GM18909 (cell line): ENCODE measurements at regions not wholly inside any gene's neighbourhood (a gene's known extent, or its start where the extent isn't known, plus 50 kb on each side); places are given as distances from the start of the nearest gene placed in this dataset.
"Not testable (repeated sequence)": the region's sequence is repeated elsewhere in the genome, so short reads cannot be mapped to it uniquely, and the experiment has no call there.

Source experiments
- ATAC-seq: cut with Tn5 transposase; IDR thresholded peaks from one replicate; pipeline ENCODE4 v1.9.1; 2021; ENCODE audit warnings: mild to moderate bottlenecking; ENCODE audit not compliant: unreplicated experiment, poor library complexity

GRCh38 chr3:23701716-23702597, 103.8 kb upstream of the UBE2E1 start:
- ATAC-seq: no peak

GRCh38 chr3:23704298-23704697, 101.5 kb upstream of the UBE2E1 start:
- ATAC-seq: no peak

DNA sequence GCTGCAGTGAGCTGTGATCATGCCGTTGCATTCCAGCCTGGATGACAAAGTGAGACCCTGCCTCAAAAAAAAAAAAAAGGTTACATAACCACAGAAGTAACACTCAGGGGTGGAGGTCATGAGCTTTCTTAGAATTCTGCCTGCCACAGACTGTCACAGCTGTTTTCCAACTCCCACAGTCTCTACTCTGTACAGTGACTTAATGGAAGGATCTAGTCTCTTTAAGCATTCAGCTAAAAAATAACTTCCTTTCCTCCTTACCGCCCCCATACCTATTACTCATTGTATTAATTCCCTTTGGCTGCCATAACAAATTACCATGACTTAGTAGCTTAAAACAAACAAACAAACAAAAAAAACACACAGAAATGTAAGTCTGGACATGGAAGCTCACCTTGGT, 99.6 kb upstream of the UBE2E1 start:
- ATAC-seq: no peak

DNA sequence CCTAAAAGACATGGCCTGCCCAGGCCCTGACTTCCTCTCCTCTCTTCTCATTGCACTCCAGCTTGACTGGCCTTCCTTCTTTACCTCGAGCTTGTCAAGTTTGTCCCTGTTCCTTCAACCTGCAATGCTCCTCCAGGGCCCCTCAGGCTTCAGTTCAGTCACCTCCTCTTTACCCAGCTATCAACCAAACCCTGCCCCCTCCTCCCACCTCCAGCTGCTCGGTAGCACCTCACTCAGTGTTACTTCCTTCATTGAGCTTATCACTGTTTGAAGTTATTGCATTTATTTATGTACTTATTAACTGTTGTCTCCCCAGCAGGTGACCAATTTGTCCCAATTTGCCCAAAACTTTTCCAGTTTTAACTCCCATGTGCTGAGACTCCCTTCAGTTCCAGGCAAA, 95.8 kb upstream of the UBE2E1 start:
- ATAC-seq: no peak

DNA sequence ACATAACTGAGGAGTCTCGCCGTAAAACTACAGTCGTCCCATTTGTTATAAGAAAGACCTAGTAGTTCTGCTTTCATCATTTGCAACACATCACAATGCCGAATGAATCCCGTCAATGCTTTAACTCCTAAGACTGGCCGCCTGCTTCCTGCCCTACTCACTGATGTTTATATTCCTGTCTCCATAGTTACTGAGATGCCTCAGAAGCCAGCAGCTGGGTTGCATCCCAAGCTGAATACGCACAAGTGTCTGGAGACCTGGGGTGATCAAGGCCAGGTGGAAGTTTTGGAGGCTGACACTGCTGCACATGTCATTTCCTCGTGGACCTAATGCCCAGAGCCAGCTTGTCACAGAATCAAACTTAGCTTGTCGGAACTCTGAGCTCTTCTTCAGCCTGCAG, 95.2 kb upstream of the UBE2E1 start:
- no peak for ATAC-seq

GRCh38 chr3:23711916-23712494, 93.8 kb upstream of the UBE2E1 start:
- peak; percentile 96 for ATAC-seq

- no peak for ATAC-seq
Observed at GRCh38 chr3:23712656-23713559, 92.8 kb upstream of the UBE2E1 start.

GRCh38 chr3:23713641-23714040, 92.1 kb upstream of the UBE2E1 start:
- ATAC-seq: no peak

GRCh38 chr3:23720059-23720458, 85.7 kb upstream of the UBE2E1 start:
- ATAC-seq: no peak

DNA sequence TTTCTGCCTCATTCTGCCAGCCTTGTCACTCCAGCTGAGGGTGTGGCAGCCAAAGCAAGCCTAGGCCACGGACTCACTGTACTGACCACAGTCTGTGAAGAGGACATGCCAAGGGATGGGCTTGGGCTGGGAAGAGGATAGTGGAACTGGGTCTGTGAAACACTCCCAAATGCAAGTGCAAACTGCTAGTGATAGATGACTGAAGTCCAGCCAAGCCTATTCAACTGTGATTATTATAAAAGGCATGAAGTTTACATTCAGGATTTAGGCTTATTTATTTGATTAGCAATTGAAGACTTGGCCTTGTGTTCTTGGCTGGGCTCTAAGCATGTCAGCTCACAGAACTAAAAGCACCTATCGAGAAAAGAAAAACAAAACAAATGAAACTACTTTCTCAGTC, 84.9 kb upstream of the UBE2E1 start:
- no peak for ATAC-seq

GRCh38 chr3:23723141-23723540, 82.6 kb upstream of the UBE2E1 start:
- no peak for ATAC-seq

- peak; percentile 55 for ATAC-seq
Observed at GRCh38 chr3:23723930-23724329, 81.8 kb upstream of the UBE2E1 start.

GRCh38 chr3:23726811-23727548, 78.8 kb upstream of the UBE2E1 start:
- peak; percentile 75 for ATAC-seq

DNA sequence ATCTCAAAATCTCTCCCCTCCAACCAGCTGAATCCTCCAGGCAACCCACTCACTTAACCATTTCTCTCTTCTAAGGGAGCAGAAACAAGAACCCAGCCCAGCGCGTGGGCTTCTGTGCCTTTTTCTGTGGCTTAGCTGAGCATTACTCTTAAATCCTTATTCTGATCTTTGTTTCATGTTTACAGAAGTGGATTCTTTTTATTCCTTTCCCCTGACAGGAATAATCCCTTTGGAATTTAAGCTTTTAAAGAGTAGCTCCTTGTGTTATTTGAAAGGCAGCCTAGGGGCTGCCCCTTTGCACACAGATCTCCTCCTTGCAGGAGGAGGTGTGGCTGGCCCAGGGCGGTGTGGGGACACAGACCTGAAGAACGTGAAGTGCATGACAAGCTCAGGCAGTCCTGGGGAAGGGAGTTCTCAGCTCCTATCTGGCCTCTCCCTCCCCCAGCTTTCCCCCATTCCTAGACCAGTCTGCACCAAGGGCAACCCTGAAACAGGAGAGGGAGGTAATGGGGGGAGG, 77.1 kb upstream of the UBE2E1 start:
- no peak for ATAC-seq

GRCh38 chr3:23729362-23729761, 76.4 kb upstream of the UBE2E1 start:
- ATAC-seq: not testable (repeated sequence)

DNA sequence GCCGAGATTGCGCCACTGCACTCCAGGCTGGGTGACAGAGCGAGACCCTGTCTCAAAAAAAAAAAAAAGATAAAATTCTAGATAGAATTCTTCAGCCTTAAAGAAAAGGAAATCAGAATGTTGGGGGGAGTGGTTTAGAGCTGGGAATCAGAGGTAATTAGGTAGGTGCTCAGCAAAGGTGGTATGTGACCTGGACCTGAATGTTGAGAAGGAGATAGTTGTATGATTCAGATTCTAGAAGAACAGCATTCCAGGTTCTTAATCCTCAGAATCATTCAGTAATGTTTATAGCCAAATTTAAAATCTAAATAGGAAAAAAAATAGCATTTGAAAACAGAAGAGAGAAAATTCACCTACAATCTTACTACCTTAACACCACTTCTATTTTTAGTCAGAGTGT, 71.3 kb upstream of the UBE2E1 start:
- ATAC-seq: no peak

DNA sequence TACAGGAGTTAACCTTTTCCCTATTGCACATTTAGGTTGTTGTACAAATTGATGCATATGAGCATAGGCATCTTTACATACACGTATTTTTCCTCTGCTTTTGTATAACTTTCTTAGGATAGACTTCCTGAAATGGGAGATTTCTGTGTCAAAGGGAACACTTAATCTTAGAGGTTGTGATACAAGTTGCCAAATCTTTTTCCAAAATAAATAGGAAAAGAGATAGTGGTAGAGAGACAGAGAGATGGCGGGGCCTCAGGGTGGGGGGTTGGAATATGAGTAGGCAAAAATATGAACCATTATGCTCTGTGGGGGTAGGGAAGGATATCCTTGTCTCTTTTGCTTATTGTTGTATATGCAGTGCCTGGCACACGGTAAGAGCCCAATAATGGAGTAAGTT, 70.7 kb upstream of the UBE2E1 start:
- ATAC-seq: no peak

GRCh38 chr3:23735535-23736326, 70.0 kb upstream of the UBE2E1 start:
- ATAC-seq: no peak

GRCh38 chr3:23738944-23739343, 66.8 kb upstream of the UBE2E1 start:
- ATAC-seq: no peak
